ENCODE measurements at regions not wholly inside any gene's neighbourhood (a gene's known extent, or its start where the extent isn't known, plus 50 kb on each side); places are given as distances from the start of the nearest gene placed in this dataset.

GRCh38 chr6:98583506-98583905 lies 250.9 kb upstream of the POU3F2 start:
- TF ChIP-seq CTCF (IDR thresholded peaks at IDR 0.05) (no peak), POLR2A (IDR thresholded peaks at IDR 0.05) (no peak)
